Left lung (tissue), 4 donors: ENCODE measurements at regions not wholly inside any gene's neighbourhood (a gene's known extent, or its start where the extent isn't known, plus 50 kb on each side); places are given as distances from the start of the nearest gene placed in this dataset.

Experiments used
- ATAC-seq: fragments of 200-7000 bp; cut with Tn5 transposase; one replicate; pipeline ENCODE4 v1.9.1; 2020; ENCODE audit warnings: moderate library complexity
- DNase-seq, 4 donors: peaks; one replicate each; pipeline ENCODE4 v3.0.0-alpha.2; 2013 to 2020
- H3K27ac ChIP-seq, 2 donors: fragments of 200-600 bp; sonication (generic) in 1 of 2; one replicate each; pipeline versions ENCODE4 v1.5.0 to v1.8.0; 2020 to 2021
- H3K27me3 ChIP-seq, 2 donors: fragments of 200-600 bp; sonication (generic) in 1 of 2; one replicate each; pipeline versions ENCODE4 v1.5.0 to v1.8.0; 2020 to 2021
- H3K36me3 ChIP-seq, 2 donors: fragments of 200-600 bp; sonication (generic) in 1 of 2; one replicate each; pipeline versions ENCODE4 v1.5.0 to v1.8.0; 2020 to 2021
- H3K4me1 ChIP-seq, 2 donors: fragments of 200-600 bp; one replicate each; pipeline ENCODE4 v1.8.0; 2021
- H3K4me3 ChIP-seq, 2 donors: fragments of 200-600 bp; sonication (generic) in 1 of 2; one replicate each; pipeline versions ENCODE4 v1.5.0 to v1.8.0; 2020 to 2021; ENCODE audit warnings: mild to moderate bottlenecking in 1 of 2
- H3K9me3 ChIP-seq, 2 donors: fragments of 200-600 bp; sonication (generic) in 1 of 2; one replicate each; pipeline versions ENCODE4 v1.5.0 to v1.8.0; 2020 to 2021
- intact Hi-C, 2 donors: fragments of 100-400 bp; cut with DNase I; formaldehyde crosslinking; loops; one replicate each; pipeline versions ENCODE4 v1.11.2 to v1.14.2; 2022
- TF ChIP-seq, protein P1 (sequence below), 2 donors: fragments of 200-600 bp; sonication (generic) in 1 of 2; IDR thresholded peaks; one replicate each; pipeline versions ENCODE4 v1.5.0 to v1.8.0; 2021; ENCODE audit warnings: antibody characterized with exemption in 2 of 2
- donor health status: DM: no; HTN: yes; CAD: no.
- donor health status: DM: no; HTN: no; CAD: no.

DNA sequence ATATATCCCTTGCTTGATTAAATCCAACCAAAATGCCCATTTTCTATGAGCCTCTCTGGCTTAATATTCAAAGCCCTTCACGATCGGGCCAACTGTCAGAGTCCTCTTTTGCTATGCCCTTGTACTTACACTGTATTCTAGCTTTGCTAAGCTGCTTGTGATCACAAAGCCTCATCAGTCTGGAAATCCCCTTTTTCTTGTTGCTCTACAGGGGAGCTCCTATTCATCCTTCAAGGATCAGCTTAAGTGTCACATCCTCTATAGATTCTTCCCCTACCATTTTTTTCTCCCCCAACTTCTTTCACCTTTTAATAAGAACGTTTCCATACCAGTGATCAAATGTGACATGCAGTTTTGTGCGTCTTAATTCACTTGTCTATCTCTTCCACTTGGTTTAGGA, 450.4 kb upstream of the CHD1 start:
- DNase-seq (no peak), ATAC-seq (no peak)
- intact Hi-C loops: no loop called here
- Histone ChIP-seq H3K36me3 (no peaks in the 10 kb centered on the region), H3K4me3 (no peak overlapping the region), H3K4me1 (no peaks in the 10 kb centered on the region), H3K9me3 (peaks cover 0 to 15% of the 10 kb centered on the region in 2 donors), H3K27me3 (no peaks in the 10 kb centered on the region), H3K27ac (no peak overlapping the region)
- TF ChIP-seq, protein P1, sequence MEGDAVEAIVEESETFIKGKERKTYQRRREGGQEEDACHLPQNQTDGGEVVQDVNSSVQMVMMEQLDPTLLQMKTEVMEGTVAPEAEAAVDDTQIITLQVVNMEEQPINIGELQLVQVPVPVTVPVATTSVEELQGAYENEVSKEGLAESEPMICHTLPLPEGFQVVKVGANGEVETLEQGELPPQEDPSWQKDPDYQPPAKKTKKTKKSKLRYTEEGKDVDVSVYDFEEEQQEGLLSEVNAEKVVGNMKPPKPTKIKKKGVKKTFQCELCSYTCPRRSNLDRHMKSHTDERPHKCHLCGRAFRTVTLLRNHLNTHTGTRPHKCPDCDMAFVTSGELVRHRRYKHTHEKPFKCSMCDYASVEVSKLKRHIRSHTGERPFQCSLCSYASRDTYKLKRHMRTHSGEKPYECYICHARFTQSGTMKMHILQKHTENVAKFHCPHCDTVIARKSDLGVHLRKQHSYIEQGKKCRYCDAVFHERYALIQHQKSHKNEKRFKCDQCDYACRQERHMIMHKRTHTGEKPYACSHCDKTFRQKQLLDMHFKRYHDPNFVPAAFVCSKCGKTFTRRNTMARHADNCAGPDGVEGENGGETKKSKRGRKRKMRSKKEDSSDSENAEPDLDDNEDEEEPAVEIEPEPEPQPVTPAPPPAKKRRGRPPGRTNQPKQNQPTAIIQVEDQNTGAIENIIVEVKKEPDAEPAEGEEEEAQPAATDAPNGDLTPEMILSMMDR (IDR thresholded peaks at IDR 0.05): no peak

DNA sequence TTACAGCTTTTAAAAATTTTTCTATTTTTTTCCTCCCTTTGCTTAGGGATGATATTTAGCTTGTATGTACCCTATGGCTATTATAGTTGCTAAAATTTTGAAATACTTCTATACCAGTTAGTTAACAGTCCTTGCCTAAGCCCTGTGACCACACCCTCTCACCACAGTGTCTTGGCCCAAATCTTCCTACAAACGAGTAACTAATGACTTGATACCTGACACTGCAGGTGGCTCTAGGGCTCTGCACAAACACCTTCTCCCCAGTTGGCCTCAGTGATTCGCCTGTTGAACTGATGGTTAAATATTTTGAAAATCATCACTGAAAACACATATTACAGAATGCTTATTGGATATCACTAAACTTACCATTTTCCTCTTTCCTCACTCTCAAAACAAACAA, 449.6 kb upstream of the CHD1 start:
- Histone ChIP-seq H3K4me3 (no peak overlapping the region), H3K27me3 (no peaks in the 10 kb centered on the region), H3K4me1 (no peaks in the 10 kb centered on the region), H3K36me3 (no peaks in the 10 kb centered on the region), H3K27ac (no peak overlapping the region), H3K9me3 (peaks cover 0 to 9% of the 10 kb centered on the region in 2 donors)
- intact Hi-C loops: no loop called here
- TF ChIP-seq, protein P1 (IDR thresholded peaks at IDR 0.05): no peak
- DNase-seq (no peak), ATAC-seq (no peak)

DNA sequence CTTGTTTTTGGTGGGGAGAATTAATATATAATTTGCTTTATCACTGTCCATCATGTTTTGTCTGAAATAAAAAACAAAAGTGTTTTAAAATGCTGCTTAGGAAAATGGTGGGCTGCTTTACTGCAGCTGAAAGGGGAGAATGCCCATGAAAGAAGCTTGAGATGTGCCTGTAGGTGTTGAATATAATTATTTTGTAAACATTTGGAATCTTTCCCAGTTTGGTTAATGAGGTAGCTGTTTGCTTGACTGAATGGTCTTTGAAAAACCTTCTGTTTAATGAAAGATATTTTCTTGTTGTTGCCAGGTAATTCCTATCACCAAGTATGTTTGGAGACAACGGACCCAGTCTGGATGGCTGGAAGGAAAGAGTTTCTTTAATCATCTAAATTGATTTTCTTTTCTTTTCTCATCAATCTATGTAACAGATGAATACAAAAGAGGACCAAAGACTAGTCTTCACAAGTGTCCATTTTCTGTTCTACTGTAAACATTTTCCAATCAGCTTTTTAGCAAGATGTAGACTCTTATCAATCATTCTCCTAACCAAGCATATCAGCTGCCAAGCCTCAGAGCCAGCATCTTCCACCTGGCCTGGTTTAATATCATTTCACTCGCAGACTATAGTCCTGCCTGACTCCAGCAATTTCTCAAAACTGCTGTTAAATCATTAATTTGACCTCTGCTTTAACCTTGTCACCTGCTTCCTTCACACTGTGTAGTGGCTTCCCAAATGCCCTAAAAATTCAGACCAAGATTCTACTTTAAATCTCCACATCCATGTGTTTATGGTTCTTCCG, 441.2 kb upstream of the CHD1 start:
- no peak overlapping the region for H3K4me3 ChIP-seq
- no peak overlapping the region for H3K27ac ChIP-seq
- TF ChIP-seq, protein P1 (IDR thresholded peaks at IDR 0.05): no peak
- no peaks in the 10 kb centered on the region for H3K36me3 ChIP-seq
- ATAC-seq: no peak
- intact Hi-C loops: no loop called here
- no peaks in the 10 kb centered on the region for H3K9me3 ChIP-seq
- no peaks in the 10 kb centered on the region for H3K4me1 ChIP-seq
- DNase-seq: no peak
- H3K27me3 ChIP-seq: no peaks in the 10 kb centered on the region

DNA sequence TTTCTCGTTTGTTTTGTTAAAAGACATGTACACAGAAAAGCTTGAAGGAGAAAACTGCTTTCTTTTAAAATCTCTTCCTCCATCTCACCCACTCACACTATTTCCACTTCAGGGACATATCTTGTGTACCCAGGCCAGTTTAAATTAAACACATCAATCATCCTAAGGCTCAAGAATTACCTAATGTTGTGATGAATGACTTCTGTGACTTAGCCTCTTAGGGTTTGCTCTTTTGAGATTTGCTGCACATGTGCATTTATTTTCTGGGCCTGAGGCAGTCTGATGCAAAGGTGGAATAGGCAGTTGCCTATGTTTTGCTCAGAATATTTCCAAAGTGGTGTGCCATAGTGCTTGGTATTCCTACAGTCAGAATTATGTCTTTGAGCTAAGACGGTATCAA, 439.9 kb upstream of the CHD1 start:
- TF ChIP-seq, protein P1 (IDR thresholded peaks at IDR 0.05): no peak
- intact Hi-C loops: no loop called here
- no peak for ATAC-seq

DNA sequence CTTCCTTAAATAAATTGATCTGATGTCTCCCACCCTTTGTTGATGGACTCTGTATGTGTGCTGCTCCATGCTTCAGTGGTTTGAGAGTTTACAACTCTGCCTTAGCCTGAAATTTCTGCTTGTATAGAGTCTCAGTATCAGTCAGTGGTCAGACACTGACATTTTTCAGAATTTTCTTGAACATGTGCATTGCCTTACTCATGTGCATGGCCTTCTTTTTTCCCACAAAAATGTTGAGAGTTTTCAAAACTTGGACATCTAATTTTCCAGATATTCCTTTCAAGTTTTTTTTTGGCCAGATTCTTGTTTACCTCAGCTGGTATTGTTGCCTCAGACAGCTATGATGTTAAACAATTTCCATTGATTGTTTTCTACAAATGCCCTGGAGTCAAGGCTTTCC, 427.1 kb upstream of the CHD1 start:
- TF ChIP-seq, protein P1 (IDR thresholded peaks at IDR 0.05): no peak

More for the DNA sequence above, 439.9 kb upstream of the CHD1 start:
- no peak overlapping the region for H3K27ac ChIP-seq
- H3K27me3 ChIP-seq: no peaks in the 10 kb centered on the region
- H3K4me3 ChIP-seq: no peak overlapping the region
- no peaks in the 10 kb centered on the region for H3K36me3 ChIP-seq
- H3K9me3 ChIP-seq: no peaks in the 10 kb centered on the region
- no peaks in the 10 kb centered on the region for H3K4me1 ChIP-seq
- DNase-seq: no peak

More for the DNA sequence above, 427.1 kb upstream of the CHD1 start:
- Histone ChIP-seq H3K4me1 (no peaks in the 10 kb centered on the region), H3K27me3 (no peaks in the 10 kb centered on the region), H3K4me3 (no peak overlapping the region), H3K36me3 (no peaks in the 10 kb centered on the region), H3K9me3 (peaks cover 0 to 18% of the 10 kb centered on the region in 2 donors), H3K27ac (no peak overlapping the region)
- no peak for DNase-seq
- intact Hi-C loops: no loop called here
- ATAC-seq: no peak
